Neural progenitor cell (in vitro differentiated cells): ENCODE measurements at regions not wholly inside any gene's neighbourhood (a gene's known extent, or its start where the extent isn't known, plus 50 kb on each side); places are given as distances from the start of the nearest gene placed in this dataset.

Experiments used
- EZH2 ChIP-seq: fragments of 200-600 bp; sonication (generic); IDR thresholded peaks from 2 replicates; pipeline ENCODE4 v1.6.1; 2017; ENCODE audit warnings: antibody characterized with exemption, mild to moderate bottlenecking, moderate library complexity
- EZH2phosphoT487 ChIP-seq: fragments of 200-600 bp; sonication (generic); IDR thresholded peaks from 2 replicates; pipeline ENCODE4 v1.6.1; 2017; ENCODE audit warnings: antibody characterized with exemption
- TF ChIP-seq, protein P1 (sequence below): fragments of 200-600 bp; sonication (generic); IDR thresholded peaks from 2 replicates; pipeline ENCODE4 v1.5.1; 2017; ENCODE audit warnings: antibody characterized with exemption, mild to moderate bottlenecking

DNA sequence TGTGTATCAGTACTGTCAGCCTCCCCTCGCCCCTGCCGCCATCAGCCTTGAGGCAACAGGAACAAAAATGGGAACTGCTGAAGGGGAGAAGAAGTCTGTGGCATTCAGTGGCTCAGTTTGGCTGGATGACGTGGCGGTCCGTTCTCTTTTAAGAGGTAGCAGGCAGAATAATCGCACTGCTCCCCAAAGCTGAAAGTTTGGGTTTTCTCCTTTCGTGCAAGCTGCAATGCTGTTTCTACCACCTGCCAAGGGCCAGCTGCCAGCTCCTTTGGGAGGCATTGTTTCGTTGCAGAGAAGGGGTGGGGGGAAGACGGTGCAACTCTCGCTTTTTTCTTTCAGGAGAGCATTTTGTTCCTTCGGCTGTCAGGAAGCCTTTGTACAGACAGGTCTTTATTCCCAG lies 369.6 kb upstream of the RORA start:
- TF ChIP-seq, protein P1, sequence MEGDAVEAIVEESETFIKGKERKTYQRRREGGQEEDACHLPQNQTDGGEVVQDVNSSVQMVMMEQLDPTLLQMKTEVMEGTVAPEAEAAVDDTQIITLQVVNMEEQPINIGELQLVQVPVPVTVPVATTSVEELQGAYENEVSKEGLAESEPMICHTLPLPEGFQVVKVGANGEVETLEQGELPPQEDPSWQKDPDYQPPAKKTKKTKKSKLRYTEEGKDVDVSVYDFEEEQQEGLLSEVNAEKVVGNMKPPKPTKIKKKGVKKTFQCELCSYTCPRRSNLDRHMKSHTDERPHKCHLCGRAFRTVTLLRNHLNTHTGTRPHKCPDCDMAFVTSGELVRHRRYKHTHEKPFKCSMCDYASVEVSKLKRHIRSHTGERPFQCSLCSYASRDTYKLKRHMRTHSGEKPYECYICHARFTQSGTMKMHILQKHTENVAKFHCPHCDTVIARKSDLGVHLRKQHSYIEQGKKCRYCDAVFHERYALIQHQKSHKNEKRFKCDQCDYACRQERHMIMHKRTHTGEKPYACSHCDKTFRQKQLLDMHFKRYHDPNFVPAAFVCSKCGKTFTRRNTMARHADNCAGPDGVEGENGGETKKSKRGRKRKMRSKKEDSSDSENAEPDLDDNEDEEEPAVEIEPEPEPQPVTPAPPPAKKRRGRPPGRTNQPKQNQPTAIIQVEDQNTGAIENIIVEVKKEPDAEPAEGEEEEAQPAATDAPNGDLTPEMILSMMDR = no peak
- TF ChIP-seq EZH2 = no peak
- no peak for TF ChIP-seq EZH2phosphoT487
